ENCODE measurements at regions not wholly inside any gene's neighbourhood (a gene's known extent, or its start where the extent isn't known, plus 50 kb on each side); places are given as distances from the start of the nearest gene placed in this dataset.

GRCh38 chr12:107441665-107442300 lies 243.8 kb upstream of the PWP1 start:
- DNase-seq (ENCODE audit: low read depth in 2 of 2), result no peak

GRCh38 chr12:107442326-107442987 lies 243.1 kb upstream of the PWP1 start:
- DNase-seq (ENCODE audit: low read depth in 2 of 2), result no peak

- DNase-seq (ENCODE audit: low read depth in 2 of 2), result no peak
These were observed 242.1 kb upstream of the PWP1 start for GRCh38 chr12:107443320-107444090.

GRCh38 chr12:107444771-107445170 lies 240.8 kb upstream of the PWP1 start:
- DNase-seq (ENCODE audit: low read depth in 2 of 2), result no peak

GRCh38 chr12:107446476-107446875 lies 239.1 kb upstream of the PWP1 start:
- DNase-seq (ENCODE audit: low read depth in 2 of 2), result no peak

- no peak for DNase-seq (ENCODE audit: low read depth in 2 of 2)
These were observed 238.3 kb upstream of the PWP1 start for GRCh38 chr12:107447336-107447735.

GRCh38 chr12:107448198-107448597 lies 237.4 kb upstream of the PWP1 start:
- no peak for DNase-seq (ENCODE audit: low read depth in 2 of 2)

GRCh38 chr12:107449891-107450290 lies 235.7 kb upstream of the PWP1 start:
- DNase-seq (ENCODE audit: low read depth in 2 of 2), result no peak

GRCh38 chr12:107450541-107450940 lies 235.1 kb upstream of the PWP1 start:
- DNase-seq (ENCODE audit: low read depth in 2 of 2), result no peak

GRCh38 chr12:107451246-107451645 lies 234.4 kb upstream of the PWP1 start:
- DNase-seq (ENCODE audit: low read depth in 2 of 2), result no peak

GRCh38 chr12:107454109-107454830 lies 231.3 kb upstream of the PWP1 start:
- DNase-seq (ENCODE audit: low read depth in 2 of 2), result no peak

GRCh38 chr12:107457362-107457935 lies 228.2 kb upstream of the PWP1 start:
- DNase-seq (ENCODE audit: low read depth in 2 of 2), result no peak

- no peak for DNase-seq (ENCODE audit: low read depth in 2 of 2)
These were observed 227.4 kb upstream of the PWP1 start for GRCh38 chr12:107458163-107458562.

GRCh38 chr12:107458990-107459389 lies 226.6 kb upstream of the PWP1 start:
- no peak for DNase-seq (ENCODE audit: low read depth in 2 of 2)

- no peak for DNase-seq (ENCODE audit: low read depth in 2 of 2)
These were observed 226.0 kb upstream of the PWP1 start for GRCh38 chr12:107459641-107460040.

GRCh38 chr12:107461222-107461975 lies 224.2 kb upstream of the PWP1 start:
- no peak for DNase-seq (ENCODE audit: low read depth in 2 of 2)

- no peak for DNase-seq (ENCODE audit: low read depth in 2 of 2)
These were observed 222.9 kb upstream of the PWP1 start for GRCh38 chr12:107462428-107463332.

GRCh38 chr12:107464644-107465043 lies 221.0 kb upstream of the PWP1 start:
- no peak for DNase-seq (ENCODE audit: low read depth in 2 of 2)

GRCh38 chr12:107465625-107466024 lies 220.0 kb upstream of the PWP1 start:
- DNase-seq (ENCODE audit: low read depth in 2 of 2), result no peak

GRCh38 chr12:107467716-107468115 lies 217.9 kb upstream of the PWP1 start:
- DNase-seq (ENCODE audit: low read depth in 2 of 2), result no peak
